ENCODE measurements at regions not wholly inside any gene's neighbourhood (a gene's known extent, or its start where the extent isn't known, plus 50 kb on each side); places are given as distances from the start of the nearest gene placed in this dataset.

DNA sequence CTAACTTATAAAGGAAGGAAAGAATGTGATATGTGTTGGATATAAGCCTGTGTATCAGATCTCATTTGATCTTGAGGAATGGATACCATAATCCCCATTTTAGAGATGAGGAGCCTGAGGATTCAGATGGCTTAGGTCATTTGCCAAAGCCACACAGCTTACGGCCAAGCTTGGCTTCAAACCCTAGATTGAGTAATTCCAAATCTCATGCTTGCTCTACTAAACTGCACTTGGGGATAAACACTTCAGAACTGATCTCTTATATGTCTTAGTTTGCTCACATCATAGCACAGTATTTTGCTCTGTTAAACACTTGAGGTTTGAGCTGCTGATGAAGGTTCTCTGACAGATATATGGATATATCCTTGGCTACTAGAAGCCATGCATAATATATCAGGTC lies 504.4 kb downstream of the NTRK2 start:
- ChIA-PET POLR2A (no interaction called here), CTCF (interaction anchor here (1.1 to 1.8 kb wide), 2 partner anchors 30 to 35 kb away, joined by 4 read pairs; no protein-coding TSS in a partner anchor)
- DNase-seq (ENCODE audit: extremely low spot score), result no peak

DNA sequence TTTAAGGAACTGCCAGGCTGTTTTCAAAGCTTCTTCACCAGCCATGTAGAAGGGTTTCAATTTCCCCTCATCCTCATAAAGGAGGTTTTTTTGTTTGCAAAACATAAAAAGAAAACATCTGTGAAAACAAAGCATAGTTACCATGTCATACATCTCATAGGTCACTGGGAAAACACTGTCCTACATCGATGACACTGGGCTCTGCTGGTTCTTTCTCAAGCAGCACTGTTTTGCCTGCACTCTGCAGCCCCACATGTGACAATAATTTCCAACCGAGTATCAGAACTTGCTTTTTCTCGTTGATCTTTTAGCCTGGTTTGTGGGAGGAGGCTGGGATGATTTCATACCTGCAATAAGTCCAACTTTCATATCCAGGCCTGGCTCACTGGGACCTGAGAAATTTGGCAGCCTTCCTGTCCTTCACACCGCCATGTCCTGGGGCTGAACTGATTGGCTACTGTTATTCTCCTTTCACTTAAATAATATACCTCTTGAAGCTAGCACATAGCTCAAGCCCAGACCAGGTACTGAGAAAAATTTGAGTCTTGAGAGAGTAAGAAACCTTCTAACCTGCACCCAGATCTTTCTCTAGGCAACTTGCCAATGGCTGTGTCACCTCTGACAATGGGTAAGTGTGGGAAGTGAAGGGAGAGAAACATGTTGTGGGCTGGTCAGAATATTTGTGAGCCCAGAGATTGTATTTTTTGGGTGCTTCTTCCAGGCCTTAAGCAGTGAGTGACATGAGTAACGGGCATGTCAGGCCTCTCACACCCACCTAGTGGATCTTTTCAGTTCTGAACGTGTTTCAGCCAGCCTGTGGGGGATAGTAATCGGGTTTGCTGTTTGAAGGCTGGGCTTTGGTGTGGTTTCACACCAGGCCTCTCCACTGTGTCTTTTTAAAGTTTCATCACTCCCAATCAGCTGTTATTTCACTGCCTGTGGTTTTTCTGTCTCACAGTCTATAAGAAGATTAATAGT lies 502.8 kb downstream of the NTRK2 start:
- POLR2A ChIA-PET, result no interaction called here
- CTCF ChIA-PET, result no interaction called here

More for the DNA sequence above, 504.4 kb downstream of the NTRK2 start:
- TF ChIP-seq, protein P1, sequence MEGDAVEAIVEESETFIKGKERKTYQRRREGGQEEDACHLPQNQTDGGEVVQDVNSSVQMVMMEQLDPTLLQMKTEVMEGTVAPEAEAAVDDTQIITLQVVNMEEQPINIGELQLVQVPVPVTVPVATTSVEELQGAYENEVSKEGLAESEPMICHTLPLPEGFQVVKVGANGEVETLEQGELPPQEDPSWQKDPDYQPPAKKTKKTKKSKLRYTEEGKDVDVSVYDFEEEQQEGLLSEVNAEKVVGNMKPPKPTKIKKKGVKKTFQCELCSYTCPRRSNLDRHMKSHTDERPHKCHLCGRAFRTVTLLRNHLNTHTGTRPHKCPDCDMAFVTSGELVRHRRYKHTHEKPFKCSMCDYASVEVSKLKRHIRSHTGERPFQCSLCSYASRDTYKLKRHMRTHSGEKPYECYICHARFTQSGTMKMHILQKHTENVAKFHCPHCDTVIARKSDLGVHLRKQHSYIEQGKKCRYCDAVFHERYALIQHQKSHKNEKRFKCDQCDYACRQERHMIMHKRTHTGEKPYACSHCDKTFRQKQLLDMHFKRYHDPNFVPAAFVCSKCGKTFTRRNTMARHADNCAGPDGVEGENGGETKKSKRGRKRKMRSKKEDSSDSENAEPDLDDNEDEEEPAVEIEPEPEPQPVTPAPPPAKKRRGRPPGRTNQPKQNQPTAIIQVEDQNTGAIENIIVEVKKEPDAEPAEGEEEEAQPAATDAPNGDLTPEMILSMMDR (IDR thresholded peaks at IDR 0.05; ENCODE audit: control extremely low read depth, extremely low read depth, low read depth, missing control alignments), result no peak

DNA sequence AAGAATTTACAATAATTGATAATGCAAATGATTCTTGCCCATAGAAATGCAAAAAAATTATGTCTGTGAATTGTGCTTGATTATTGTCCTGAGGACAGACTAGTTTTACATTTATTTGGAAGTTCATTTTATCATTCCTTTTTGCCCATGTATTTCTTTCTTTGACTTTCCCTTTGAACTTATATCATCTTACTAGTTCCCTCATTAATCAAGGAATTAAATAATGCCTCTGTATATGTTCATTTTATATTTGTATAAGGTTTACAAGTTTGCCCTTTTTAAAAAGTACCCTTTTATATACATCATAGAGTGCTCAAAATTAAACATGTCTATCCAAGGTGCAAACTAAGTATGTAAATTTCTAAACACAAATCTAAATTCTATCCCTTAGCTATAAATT lies 501.6 kb downstream of the NTRK2 start:
- ChIA-PET POLR2A (no interaction called here), CTCF (no interaction called here)
- TF ChIP-seq, protein P1 (IDR thresholded peaks at IDR 0.05; ENCODE audit: control extremely low read depth, extremely low read depth, low read depth, missing control alignments), result no peak
- no peak for DNase-seq (ENCODE audit: extremely low spot score)

More for the DNA sequence above, 502.8 kb downstream of the NTRK2 start:
- no peak for DNase-seq (ENCODE audit: extremely low spot score)
- TF ChIP-seq, protein P1 (IDR thresholded peaks at IDR 0.05; ENCODE audit: control extremely low read depth, extremely low read depth, low read depth, missing control alignments), result no peak

DNA sequence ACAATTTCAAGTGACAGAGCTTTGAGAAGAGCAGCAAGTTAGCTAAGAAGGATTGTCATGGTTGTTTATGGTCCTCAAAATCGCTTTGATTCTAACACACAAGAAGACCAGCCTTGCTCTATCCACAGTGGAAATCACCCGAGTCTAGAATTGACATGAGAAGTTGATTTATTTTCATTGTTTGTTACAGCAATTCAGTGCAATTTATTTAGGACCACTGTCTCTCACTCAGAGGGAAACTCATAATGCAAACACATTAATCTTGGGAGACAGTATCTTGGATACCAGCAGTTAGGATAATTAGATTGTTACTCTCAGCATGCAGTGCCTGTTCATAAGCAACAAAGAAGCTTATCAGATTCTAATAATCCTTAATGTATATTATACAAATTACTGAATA lies 498.9 kb downstream of the NTRK2 start:
- CTCF ChIA-PET, result interaction anchor here (1.5 to 1.9 kb wide), 2 partner anchors 9 to 25 kb away, joined by 4 to 6 read pairs; no protein-coding TSS in a partner anchor
- POLR2A ChIA-PET, result no interaction called here
- no peak for DNase-seq (ENCODE audit: extremely low spot score)
- TF ChIP-seq, protein P1 (IDR thresholded peaks at IDR 0.05; ENCODE audit: control extremely low read depth, extremely low read depth, low read depth, missing control alignments), result no peak

DNA sequence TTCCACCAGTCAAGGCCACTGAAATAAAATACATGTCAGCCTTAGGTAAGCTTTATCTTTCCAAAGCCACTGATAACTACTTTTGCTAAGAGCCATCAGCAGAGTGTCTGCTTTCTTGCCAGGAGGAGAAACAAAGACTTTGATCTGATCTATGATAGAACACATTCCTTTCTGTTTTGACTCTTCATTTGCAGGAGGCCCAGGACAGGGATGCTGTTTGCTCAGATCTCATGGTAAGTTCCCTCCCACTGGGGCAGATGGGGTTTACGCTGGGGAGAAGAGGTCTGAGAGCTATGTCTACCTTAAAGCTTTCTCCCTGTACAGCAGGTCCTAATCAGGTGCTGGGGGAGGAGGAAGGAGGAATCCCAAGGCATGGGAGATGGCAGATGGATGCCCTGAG lies 497.6 kb downstream of the NTRK2 start:
- TF ChIP-seq, protein P1 (IDR thresholded peaks at IDR 0.05; ENCODE audit: control extremely low read depth, extremely low read depth, low read depth, missing control alignments), result no peak
- POLR2A ChIA-PET, result no interaction called here
- DNase-seq (ENCODE audit: extremely low spot score), result no peak
- CTCF ChIA-PET, result interaction anchor here (0.9 to 1.5 kb wide), 3 partner anchors 10 to 24 kb away, joined by 3 to 4 read pairs (median 3); no protein-coding TSS in a partner anchor

DNA sequence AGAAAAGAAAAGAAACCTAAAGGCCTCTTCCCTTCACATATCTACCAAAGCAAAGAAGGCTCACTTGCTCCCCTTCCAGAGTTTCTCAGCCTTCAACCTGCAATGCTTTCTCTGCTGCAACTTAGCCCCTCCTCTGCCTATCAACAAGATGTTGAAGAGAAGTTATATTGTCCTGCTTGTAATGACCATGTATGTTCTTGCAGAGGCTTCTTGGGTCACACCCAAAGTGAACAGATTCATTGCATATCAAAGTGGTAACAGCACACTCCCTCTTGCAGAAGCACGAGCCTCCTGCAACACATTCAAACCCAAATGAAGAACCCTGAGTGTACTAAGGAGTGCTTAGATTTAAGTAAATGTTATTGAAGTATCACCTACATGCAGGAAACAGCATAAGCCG lies 494.3 kb downstream of the NTRK2 start:
- ChIA-PET POLR2A (no interaction called here), CTCF (no interaction called here)
- TF ChIP-seq, protein P1 (IDR thresholded peaks at IDR 0.05; ENCODE audit: control extremely low read depth, extremely low read depth, low read depth, missing control alignments), result no peak

More for the DNA sequence above, 494.3 kb downstream of the NTRK2 start:
- DNase-seq (ENCODE audit: extremely low spot score), result no peak

All from GM10248 (cell line).